MM.1S (cell line): ENCODE measurements at regions not wholly inside any gene's neighbourhood (a gene's known extent, or its start where the extent isn't known, plus 50 kb on each side); places are given as distances from the start of the nearest gene placed in this dataset.

ENCODE experiments used
- DNase-seq: peaks from one replicate; pipeline ENCODE4 v3.0.0-alpha.2; 2015
- H2AFZ ChIP-seq: fragments of 300-600 bp; sonication (generic); 2 replicates; pipeline ENCODE4 v1.6.0; 2016; ENCODE audit warnings: antibody characterized with exemption, low read length
- H3F3A ChIP-seq: fragments of 300-600 bp; sonication (generic); 2 replicates; pipeline ENCODE4 v1.6.1; 2016; ENCODE audit warnings: mild to moderate bottlenecking, antibody characterized with exemption, low read length, moderate library complexity, mixed read lengths; ENCODE audit not compliant: insufficient read depth
- H3K27ac ChIP-seq: fragments of 300-600 bp; sonication (generic); 2 replicates; pipeline ENCODE4 v1.5.1; 2016; ENCODE audit warnings: mild to moderate bottlenecking, low read length
- H3K27me3 ChIP-seq: fragments of 300-600 bp; sonication (generic); replicated peaks from 2 replicates; pipeline ENCODE4 v1.6.0; 2016; ENCODE audit warnings: low read length; ENCODE audit not compliant: insufficient read depth
- H3K36me3 ChIP-seq: fragments of 300-600 bp; sonication (generic); replicated peaks from 2 replicates; pipeline ENCODE4 v1.6.1; 2016; ENCODE audit warnings: mild to moderate bottlenecking, low read length, mixed read lengths; ENCODE audit not compliant: insufficient read depth
- H3K4me1 ChIP-seq: fragments of 300-600 bp; sonication (generic); 2 replicates; pipeline ENCODE4 v1.6.1; 2016; ENCODE audit warnings: low read length, mixed read lengths
- H3K4me2 ChIP-seq: fragments of 300-600 bp; sonication (generic); 2 replicates; pipeline ENCODE4 v1.6.0; 2016; ENCODE audit warnings: low read depth, low read length
- H3K4me3 ChIP-seq: fragments of 300-600 bp; sonication (generic); 2 replicates; pipeline ENCODE4 v1.5.1; 2016; ENCODE audit warnings: low read length, mixed read lengths
- H3K79me2 ChIP-seq: fragments of 300-600 bp; sonication (generic); 2 replicates; pipeline ENCODE4 v1.6.1; 2016; ENCODE audit warnings: mixed run types, low read length, mixed read lengths
- H3K9ac ChIP-seq: fragments of 300-600 bp; sonication (generic); 2 replicates; pipeline ENCODE4 v1.6.1; 2016; ENCODE audit warnings: low read length, mixed read lengths
- H3K9me2 ChIP-seq: fragments of 300-600 bp; sonication (generic); replicated peaks from 2 replicates; pipeline ENCODE4 v1.6.1; 2016; ENCODE audit warnings: mild to moderate bottlenecking, low read length, mixed read lengths; ENCODE audit not compliant: insufficient read depth
- H3K9me3 ChIP-seq: fragments of 300-600 bp; sonication (generic); replicated peaks from 2 replicates; pipeline ENCODE4 v1.6.1; 2016; ENCODE audit warnings: mild to moderate bottlenecking, low read length, mixed read lengths; ENCODE audit not compliant: insufficient read depth
- H4K20me1 ChIP-seq: fragments of 300-600 bp; sonication (generic); 2 replicates; pipeline ENCODE4 v1.6.1; 2016; ENCODE audit warnings: mild to moderate bottlenecking, low read length, moderate library complexity, mixed read lengths; ENCODE audit not compliant: insufficient read depth
- EZH2 ChIP-seq: fragments of 300-600 bp; sonication (generic); optimal IDR thresholded peaks from 2 replicates; pipeline ENCODE3; 2017; ENCODE audit warnings: low read depth, mild to moderate bottlenecking, antibody characterized with exemption, low read length, mixed read lengths
- EZH2phosphoT487 ChIP-seq: fragments of 300-600 bp; sonication (generic); IDR thresholded peaks from 2 replicates; pipeline ENCODE4 v1.6.1; 2018; ENCODE audit warnings: antibody characterized with exemption, low read length
- TF ChIP-seq, protein P1 (sequence below): fragments of 300-600 bp; sonication (generic); IDR thresholded peaks from 2 replicates; pipeline ENCODE4 v1.5.1; 2016; ENCODE audit warnings: antibody characterized with exemption, low read length, mixed read lengths

DNA sequence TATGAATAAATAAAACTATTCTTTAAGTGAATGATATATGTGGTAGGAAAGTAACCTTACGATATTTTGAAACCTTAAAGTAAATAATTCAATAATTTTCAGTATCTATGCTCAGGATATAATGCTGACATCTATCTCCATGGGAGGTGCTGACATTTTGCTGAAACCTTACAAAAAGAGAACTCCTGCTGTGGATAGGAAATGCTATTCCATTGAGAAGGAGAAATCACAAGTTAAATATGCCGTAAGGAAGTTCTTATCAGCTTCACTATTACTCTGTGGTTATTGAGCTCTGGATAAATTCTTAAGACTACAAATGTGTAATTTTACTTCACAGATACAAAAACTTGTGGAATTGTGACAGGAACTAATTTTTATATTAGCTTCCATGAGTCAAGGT, 722.1 kb downstream of the TMTC2 start:
- H3K9me3 ChIP-seq: no peaks in the 10 kb centered on the region
- no peak for TF ChIP-seq EZH2
- TF ChIP-seq, protein P1, sequence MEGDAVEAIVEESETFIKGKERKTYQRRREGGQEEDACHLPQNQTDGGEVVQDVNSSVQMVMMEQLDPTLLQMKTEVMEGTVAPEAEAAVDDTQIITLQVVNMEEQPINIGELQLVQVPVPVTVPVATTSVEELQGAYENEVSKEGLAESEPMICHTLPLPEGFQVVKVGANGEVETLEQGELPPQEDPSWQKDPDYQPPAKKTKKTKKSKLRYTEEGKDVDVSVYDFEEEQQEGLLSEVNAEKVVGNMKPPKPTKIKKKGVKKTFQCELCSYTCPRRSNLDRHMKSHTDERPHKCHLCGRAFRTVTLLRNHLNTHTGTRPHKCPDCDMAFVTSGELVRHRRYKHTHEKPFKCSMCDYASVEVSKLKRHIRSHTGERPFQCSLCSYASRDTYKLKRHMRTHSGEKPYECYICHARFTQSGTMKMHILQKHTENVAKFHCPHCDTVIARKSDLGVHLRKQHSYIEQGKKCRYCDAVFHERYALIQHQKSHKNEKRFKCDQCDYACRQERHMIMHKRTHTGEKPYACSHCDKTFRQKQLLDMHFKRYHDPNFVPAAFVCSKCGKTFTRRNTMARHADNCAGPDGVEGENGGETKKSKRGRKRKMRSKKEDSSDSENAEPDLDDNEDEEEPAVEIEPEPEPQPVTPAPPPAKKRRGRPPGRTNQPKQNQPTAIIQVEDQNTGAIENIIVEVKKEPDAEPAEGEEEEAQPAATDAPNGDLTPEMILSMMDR: no peak
- no peak for TF ChIP-seq EZH2phosphoT487
- no peak overlapping the region for H3K4me2 ChIP-seq
- no peaks in the 10 kb centered on the region for H3F3A ChIP-seq
- H3K9me2 ChIP-seq: no peaks in the 10 kb centered on the region
- H3K4me1 ChIP-seq: no peaks in the 10 kb centered on the region
- H2AFZ ChIP-seq: no peak overlapping the region
- no peaks in the 10 kb centered on the region for H3K36me3 ChIP-seq
- H3K79me2 ChIP-seq: no peaks in the 10 kb centered on the region
- H3K9ac ChIP-seq: no peak overlapping the region
- no peak for DNase-seq
- H3K27me3 ChIP-seq: no peaks in the 10 kb centered on the region
- no peaks in the 10 kb centered on the region for H4K20me1 ChIP-seq
- no peak overlapping the region for H3K27ac ChIP-seq
- no peak overlapping the region for H3K4me3 ChIP-seq

DNA sequence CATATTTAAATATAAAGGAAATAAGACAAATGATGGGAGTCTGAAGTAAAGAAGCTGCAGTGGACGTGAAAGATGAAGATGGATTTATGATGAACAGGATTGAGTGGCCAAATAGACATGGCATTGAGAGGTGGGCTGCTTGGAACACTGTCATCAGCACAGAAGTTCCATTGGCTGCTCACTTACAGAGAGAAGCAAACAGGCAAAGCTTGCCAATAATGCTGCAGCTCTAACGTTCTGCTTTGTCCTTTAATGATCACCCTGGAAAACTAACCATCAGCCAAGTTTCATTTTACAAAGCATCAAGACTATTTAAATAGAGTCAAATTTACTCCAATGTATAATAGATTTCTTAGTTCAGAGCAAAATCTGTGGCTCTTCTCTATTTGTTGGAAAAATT, 721.4 kb downstream of the TMTC2 start:
- Histone ChIP-seq H3K4me2 (no peak overlapping the region), H3K4me3 (no peak overlapping the region), H3K9me3 (no peaks in the 10 kb centered on the region), H4K20me1 (no peaks in the 10 kb centered on the region), H3K27me3 (no peaks in the 10 kb centered on the region), H3K9me2 (no peaks in the 10 kb centered on the region), H3K9ac (no peak overlapping the region), H3K79me2 (no peaks in the 10 kb centered on the region), H2AFZ (no peak overlapping the region), H3F3A (no peaks in the 10 kb centered on the region), H3K27ac (no peak overlapping the region), H3K36me3 (no peaks in the 10 kb centered on the region), H3K4me1 (no peaks in the 10 kb centered on the region)
- DNase-seq: no peak
- TF ChIP-seq EZH2phosphoT487 (no peak), EZH2 (no peak)
- TF ChIP-seq, protein P1: no peak

DNA sequence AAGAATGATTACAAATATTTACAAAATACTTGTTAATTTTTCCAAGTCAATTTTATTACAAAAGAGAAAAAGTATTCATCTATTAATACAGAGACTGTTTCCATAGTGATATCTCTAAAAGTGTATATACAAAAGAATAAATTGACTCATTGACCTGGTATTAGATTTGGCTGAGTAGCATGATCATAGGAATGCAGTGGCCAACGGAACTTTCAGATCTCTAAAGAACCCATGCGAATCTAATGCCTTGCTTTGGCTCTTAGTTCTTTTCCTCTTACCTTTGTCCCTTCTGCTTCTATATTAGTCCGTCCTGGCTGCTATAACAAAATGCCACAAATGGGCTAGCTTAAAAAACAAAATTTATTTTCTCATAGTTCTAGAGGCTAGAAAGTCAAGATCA, 717.8 kb downstream of the TMTC2 start:
- no peaks in the 10 kb centered on the region for H3K4me1 ChIP-seq
- no peaks in the 10 kb centered on the region for H3K9me3 ChIP-seq
- H3K27me3 ChIP-seq: no peaks in the 10 kb centered on the region
- H3K9me2 ChIP-seq: no peaks in the 10 kb centered on the region
- H3K27ac ChIP-seq: no peak overlapping the region
- no peak overlapping the region for H2AFZ ChIP-seq
- H3K4me2 ChIP-seq: no peak overlapping the region
- H3K9ac ChIP-seq: no peak overlapping the region
- H3K4me3 ChIP-seq: no peak overlapping the region
- no peaks in the 10 kb centered on the region for H3K79me2 ChIP-seq
- no peaks in the 10 kb centered on the region for H3F3A ChIP-seq
- H3K36me3 ChIP-seq: no peaks in the 10 kb centered on the region
- no peaks in the 10 kb centered on the region for H4K20me1 ChIP-seq
- DNase-seq: no peak
- TF ChIP-seq EZH2 (no peak), EZH2phosphoT487 (no peak)
- TF ChIP-seq, protein P1: no peak
